B cell (primary cell): ENCODE measurements at regions not wholly inside any gene's neighbourhood (a gene's known extent, or its start where the extent isn't known, plus 50 kb on each side); places are given as distances from the start of the nearest gene placed in this dataset.

ENCODE experiments used
- ATAC-seq: fragments of 200-7000 bp; cut with Tn5 transposase; one replicate; pipeline ENCODE4 v1.10.0; 2021; ENCODE audit warnings: low read depth, mild to moderate bottlenecking, moderate number of reproducible peaks, moderate library complexity
- CTCF ChIA-PET: fragments of 350-600 bp; sonication (Branson Sonifier 250); formaldehyde crosslinking; loops from one replicate; lab custom pipeline; 2021; ENCODE audit warnings: antibody characterized with exemption, inconsistent platforms; lab: Charles Lee
- POLR2A ChIA-PET: fragments of 350-600 bp; sonication (Branson Sonifier 250); formaldehyde crosslinking; loops from one replicate; lab custom pipeline; 2021; ENCODE audit warnings: antibody characterized with exemption; lab: Charles Lee
- DNase-seq: peaks from one replicate; pipeline ENCODE4 v3.0.0; 2013
- H2AFZ ChIP-seq: 2 replicates; pipeline ENCODE4 v1.6.1; 2012; ENCODE audit warnings: mild to moderate bottlenecking, low read depth, low read length; ENCODE audit not compliant: insufficient read depth, poor library complexity, severe bottlenecking
- H3K27ac ChIP-seq, 2 donors: 1 replicate in 1 of 2; 2 replicates in 1 of 2; pipeline ENCODE4 v1.5.1; 2012 to 2013; ENCODE audit warnings: low read length in 2 of 2, mild to moderate bottlenecking in 2 of 2, moderate library complexity in 1 of 2
- H3K27me3 ChIP-seq, 4 experiments: fragments of 200-600 bp in 1 of 4; sonication (generic) in 1 of 4; replicated peaks in 1 of 4; 1 replicate in 2 of 4; 2 replicates in 2 of 4; pipeline versions ENCODE4 v1.6.1 to v1.7.0; 2013 to 2016; ENCODE audit warnings: low read length in 3 of 4, mild to moderate bottlenecking in 2 of 4, mixed read lengths in 1 of 4, moderate library complexity in 1 of 4; ENCODE audit not compliant: insufficient read depth in 4 of 4, control insufficient read depth in 3 of 4; ENCODE audit errors: control extremely low read depth in 1 of 4
- H3K36me3 ChIP-seq, 2 experiments: replicated peaks in 1 of 2; 1 replicate in 1 of 2; 2 replicates in 1 of 2; pipeline versions ENCODE4 v1.6.1 to v1.7.1; 2013; ENCODE audit warnings: low read length in 1 of 2; ENCODE audit not compliant: insufficient read depth in 2 of 2, control insufficient read depth in 1 of 2; ENCODE audit errors: control extremely low read depth in 1 of 2, extremely low read depth in 1 of 2
- H3K4me1 ChIP-seq, 2 donors: fragments of 200-600 bp in 1 of 2; sonication (generic) in 1 of 2; 1 replicate in 1 of 2; 2 replicates in 1 of 2; pipeline versions ENCODE4 v1.5.1 to v1.6.1; 2013 to 2017; ENCODE audit warnings: low read length in 2 of 2; ENCODE audit not compliant: control insufficient read depth in 2 of 2, insufficient read depth in 2 of 2
- H3K4me2 ChIP-seq: replicated peaks from 2 replicates; pipeline ENCODE3; 2012; ENCODE audit warnings: mild to moderate bottlenecking, low read depth, low read length; ENCODE audit not compliant: poor library complexity, severe bottlenecking
- H3K4me3 ChIP-seq, 5 experiments: fragments of 200-600 bp in 1 of 5; sonication (generic) in 1 of 5; 1 replicate in 3 of 5; 2 replicates in 2 of 5; pipeline versions ENCODE4 v1.5.1 to v1.7.0; 2011 to 2016; ENCODE audit warnings: low read length in 4 of 5, mild to moderate bottlenecking in 4 of 5, low read depth in 2 of 5, control low read depth in 1 of 5, moderate library complexity in 1 of 5; ENCODE audit not compliant: insufficient read depth in 1 of 5; ENCODE audit errors: control extremely low read depth in 1 of 5, extremely low read depth in 1 of 5
- H3K79me2 ChIP-seq: fragments of 200-600 bp; sonication (generic); one replicate; pipeline ENCODE4 v1.6.0; 2016; ENCODE audit warnings: low read length; ENCODE audit not compliant: control insufficient read depth, insufficient read depth
- H3K9ac ChIP-seq: fragments of 200-600 bp; sonication (generic); 2 replicates; pipeline ENCODE4 v1.6.1; 2017; ENCODE audit warnings: mild to moderate bottlenecking, low read length, moderate library complexity
- H3K9me3 ChIP-seq, 3 donors: one replicate each; pipeline versions ENCODE4 v1.6.1 to v1.7.1; 2013; ENCODE audit warnings: low read length in 2 of 3; ENCODE audit not compliant: control insufficient read depth in 2 of 3, insufficient read depth in 1 of 3; ENCODE audit errors: control extremely low read depth in 1 of 3
- H4K20me1 ChIP-seq: 2 replicates; pipeline ENCODE4 v1.6.0; 2012; ENCODE audit warnings: mild to moderate bottlenecking, low read length; ENCODE audit not compliant: insufficient read depth, control insufficient read depth, poor library complexity, severe bottlenecking
- H3K27ac Mint-ChIP-seq: one replicate; pipeline ENCODE4 v1.8.0; 2021; ENCODE audit warnings: mixed read lengths
- H3K27me3 Mint-ChIP-seq: one replicate; pipeline ENCODE4 v1.8.0; 2021; ENCODE audit warnings: mixed read lengths
- H3K4me1 Mint-ChIP-seq: one replicate; pipeline ENCODE4 v1.8.0; 2021; ENCODE audit warnings: mixed read lengths
- H3K4me3 Mint-ChIP-seq: one replicate; pipeline ENCODE4 v1.8.0; 2021; ENCODE audit warnings: mixed read lengths
- H3K9me3 Mint-ChIP-seq: one replicate; pipeline ENCODE4 v1.8.0; 2022; ENCODE audit warnings: mixed read lengths; ENCODE audit not compliant: insufficient read depth
- CTCF ChIP-seq: fragments of 200-600 bp; IDR thresholded peaks from one replicate; pipeline ENCODE4 v1.8.0; 2022; ENCODE audit warnings: antibody characterized with exemption, mild to moderate bottlenecking
- EZH2 ChIP-seq: IDR thresholded peaks from 2 replicates; pipeline ENCODE4 v1.6.1; 2012; ENCODE audit warnings: borderline replicate concordance, low read depth, mild to moderate bottlenecking, moderate library complexity, low read length; ENCODE audit not compliant: insufficient read depth, poor library complexity, severe bottlenecking
- WGBS: methylation state at CpG from one replicate; pipeline ENCODE4 v1.1.5; 2013; ENCODE audit warnings: missing lambda C conversion rate; ENCODE audit not compliant: insufficient coverage; 5-methylcytosine and 5-hydroxymethylcytosine counted together
- intact Hi-C: fragments of 100-400 bp; cut with micrococcal nuclease; formaldehyde crosslinking; loops from one replicate; pipeline ENCODE4 v1.10.0; 2022

GRCh38 chr2:188142088-188142487, 149.6 kb upstream of the GULP1 start:
- Mint-ChIP-seq H3K4me3 (no peak overlapping the region), H3K9me3 (no peaks in the 10 kb centered on the region), H3K27ac (no peak overlapping the region), H3K4me1 (no peaks in the 10 kb centered on the region), H3K27me3 (no peaks in the 10 kb centered on the region)
- ChIA-PET POLR2A (no interaction called here), CTCF (no interaction called here)
- intact Hi-C loops, result no loop called here
- TF ChIP-seq EZH2 (no peak), CTCF (no peak)
- no peaks in the 10 kb centered on the region for H4K20me1 ChIP-seq
- H3K9ac ChIP-seq, result no peak overlapping the region
- DNase-seq (no peak), ATAC-seq (no peak)
- no peaks in the 10 kb centered on the region for H3K9me3 ChIP-seq
- no peaks in the 10 kb centered on the region for H3K36me3 ChIP-seq
- H3K4me2 ChIP-seq, result no peak overlapping the region
- H3K27ac ChIP-seq, result no peak overlapping the region
- H3K79me2 ChIP-seq, result no peaks in the 10 kb centered on the region
- H2AFZ ChIP-seq, result no peak overlapping the region
- H3K4me3 ChIP-seq, result no peak overlapping the region
- no peaks in the 10 kb centered on the region for H3K27me3 ChIP-seq
- no peaks in the 10 kb centered on the region for H3K4me1 ChIP-seq

GRCh38 chr2:188142636-188143295, 148.9 kb upstream of the GULP1 start:
- Mint-ChIP-seq H3K27me3 (no peaks in the 10 kb centered on the region), H3K9me3 (no peaks in the 10 kb centered on the region), H3K4me1 (no peaks in the 10 kb centered on the region), H3K4me3 (no peak overlapping the region), H3K27ac (no peak overlapping the region)
- Histone ChIP-seq H3K4me1 (no peaks in the 10 kb centered on the region), H2AFZ (no peak overlapping the region), H3K79me2 (no peaks in the 10 kb centered on the region), H3K36me3 (no peaks in the 10 kb centered on the region), H3K4me3 (no peak overlapping the region), H3K4me2 (no peak overlapping the region), H3K27me3 (no peaks in the 10 kb centered on the region), H3K27ac (no peak overlapping the region), H3K9ac (no peak overlapping the region), H3K9me3 (no peaks in the 10 kb centered on the region), H4K20me1 (no peaks in the 10 kb centered on the region)
- ChIA-PET CTCF (no interaction called here), POLR2A (no interaction called here)
- ATAC-seq (no peak), DNase-seq (no peak)
- intact Hi-C loops, result no loop called here
- TF ChIP-seq EZH2 (no peak), CTCF (no peak)
- WGBS, result no CpG with 5 or more reads among the region's 3 CpGs
